T-helper 22 cell (primary cell): ENCODE measurements at regions not wholly inside any gene's neighbourhood (a gene's known extent, or its start where the extent isn't known, plus 50 kb on each side); places are given as distances from the start of the nearest gene placed in this dataset.
"Not testable (repeated sequence)": the region's sequence is repeated elsewhere in the genome, so short reads cannot be mapped to it uniquely, and the experiment has no call there.

Source experiments
- DNase-seq: peaks from one replicate; pipeline ENCODE4 v3.0.0-alpha.2; 2020; ENCODE audit warnings: low read depth

DNA sequence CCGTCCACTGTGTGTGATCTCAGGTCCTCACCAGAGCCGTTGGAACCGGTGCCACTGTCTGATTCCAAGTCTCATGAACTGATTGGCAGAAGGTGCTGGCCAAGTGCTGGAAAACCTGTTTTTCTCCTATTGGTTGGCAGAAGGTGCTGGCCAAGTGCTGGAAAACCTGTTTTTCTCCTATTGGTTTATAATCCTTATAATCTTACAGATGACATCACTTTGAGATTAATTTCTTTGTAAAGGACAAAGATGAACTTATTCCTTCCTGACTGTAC lies 1106.3 kb downstream of the BRD1 start:
- no peak for DNase-seq

DNA sequence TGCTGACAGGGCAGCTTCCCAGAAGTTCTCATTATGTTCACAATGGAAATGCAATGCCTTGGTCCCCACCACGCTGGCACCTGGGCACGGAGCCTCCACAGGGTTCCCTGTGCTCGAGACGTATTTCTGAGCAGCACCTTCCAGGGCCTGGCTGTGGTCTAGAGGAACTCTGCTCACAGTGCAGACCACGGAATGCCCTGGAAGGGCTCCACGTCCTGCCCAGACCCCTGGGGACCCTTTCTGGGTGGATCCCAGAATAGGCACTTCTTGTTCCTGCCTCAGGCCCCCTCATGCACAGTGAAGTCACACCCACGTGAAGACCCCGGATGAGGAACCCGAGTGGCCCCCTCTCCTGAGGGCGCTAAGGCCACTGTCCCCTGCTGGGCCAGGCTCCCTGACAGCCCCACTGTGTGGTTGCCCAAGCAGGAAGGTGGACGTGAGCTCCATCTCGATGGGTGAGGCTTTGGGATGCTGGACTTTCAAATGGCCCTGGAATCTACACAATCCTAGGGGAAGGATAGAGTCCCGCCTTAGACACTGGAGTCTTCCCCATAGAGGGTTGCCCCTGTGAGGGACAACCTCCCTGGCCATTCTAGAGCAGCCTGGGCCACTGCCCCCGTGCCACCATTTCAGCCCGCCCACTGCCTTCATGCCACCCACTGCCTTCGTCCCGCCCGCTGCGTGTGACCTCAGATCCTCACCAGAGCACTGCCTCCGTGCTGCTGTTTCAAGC lies 1106.8 kb downstream of the BRD1 start:
- no peak for DNase-seq

- DNase-seq: no peak
Observed at GRCh38 chr22:48719978-48720661, 1107.6 kb downstream of the BRD1 start.

DNA sequence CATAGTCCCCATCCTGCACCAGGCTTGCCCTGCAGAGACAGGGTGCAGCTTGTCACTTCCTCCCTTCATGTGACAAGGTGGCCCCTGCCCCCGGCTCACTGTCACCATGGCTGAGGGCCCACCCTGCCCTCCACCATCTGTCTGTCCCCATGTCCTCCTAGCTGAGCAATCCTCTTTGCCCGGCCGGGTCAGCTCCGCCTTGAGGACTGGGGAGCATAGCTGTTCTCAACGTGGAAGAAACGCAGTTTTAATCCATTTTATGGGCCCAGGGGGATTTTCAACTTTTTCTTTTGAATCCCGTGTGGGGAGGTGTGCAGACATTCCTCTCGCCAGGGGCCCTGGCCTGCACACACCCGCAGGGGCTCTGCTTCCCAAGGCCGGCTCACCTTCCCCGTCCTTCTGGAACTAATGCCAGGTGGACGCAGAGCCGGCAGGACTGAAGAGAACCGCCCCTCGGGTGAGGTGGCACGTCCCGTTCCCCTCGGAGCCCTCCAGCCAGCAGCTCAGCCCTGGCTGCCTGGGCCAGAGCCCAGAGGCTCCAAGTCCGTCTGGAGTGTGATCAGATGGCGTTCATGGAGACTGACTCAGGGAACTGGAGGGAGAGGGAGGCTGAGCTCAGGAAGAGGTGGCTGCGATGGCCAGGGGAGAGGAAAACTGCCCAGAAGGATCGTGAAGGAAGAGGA lies 1108.7 kb downstream of the BRD1 start:
- DNase-seq: no peak

DNA sequence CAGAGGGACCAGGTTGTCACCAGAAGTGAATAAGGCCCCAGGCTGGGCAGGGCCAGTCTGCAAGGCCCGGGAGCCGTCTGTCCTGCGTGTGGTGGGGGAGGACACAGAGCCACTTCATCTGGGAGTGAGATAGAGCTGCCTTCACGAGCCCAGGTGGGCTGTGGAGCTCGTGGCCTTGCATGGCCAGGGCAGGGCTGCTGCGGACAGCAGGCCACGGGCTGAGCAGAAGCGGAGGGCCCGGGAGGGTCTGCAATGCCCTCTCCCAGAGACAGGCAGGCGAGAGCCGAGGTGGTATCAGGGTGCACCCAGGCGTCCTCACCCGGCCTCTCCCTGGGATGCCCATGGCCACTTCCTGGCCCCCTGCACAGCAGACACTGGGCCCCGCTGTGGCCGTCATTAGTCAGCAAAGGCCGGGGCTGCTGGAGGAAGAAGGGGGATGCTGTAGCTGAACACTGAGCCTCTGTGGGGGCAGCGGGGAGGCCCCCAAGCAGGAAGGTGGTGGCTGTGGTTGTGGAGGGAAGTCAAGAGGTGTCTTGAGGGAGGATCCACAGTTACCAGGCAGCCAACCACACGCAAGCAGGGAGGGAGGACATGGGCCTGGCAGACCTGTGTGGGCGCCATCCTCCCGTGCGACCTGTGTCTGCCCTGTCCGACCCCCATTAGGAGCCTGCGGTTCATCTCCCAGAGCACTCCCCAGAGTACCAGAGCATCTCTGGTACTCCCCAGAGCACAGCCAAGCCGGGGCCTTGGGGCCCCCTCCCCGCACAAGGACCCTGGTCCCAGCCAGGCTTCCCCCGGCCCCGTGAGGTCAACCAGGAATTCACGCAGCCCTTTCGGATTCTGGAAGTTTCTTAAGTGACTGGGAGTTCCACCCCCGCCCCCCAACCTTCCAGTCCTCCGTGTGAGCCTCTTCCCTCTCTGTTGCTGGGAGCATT lies 1109.5 kb downstream of the BRD1 start:
- no peak for DNase-seq

- DNase-seq: no peak
Observed at GRCh38 chr22:48717076-48717810, 1110.4 kb downstream of the BRD1 start.

GRCh38 chr22:48716154-48716553 lies 1111.5 kb downstream of the BRD1 start:
- DNase-seq: not testable (repeated sequence)

- no peak for DNase-seq
Observed at GRCh38 chr22:48715511-48715910, 1112.2 kb downstream of the BRD1 start.

DNA sequence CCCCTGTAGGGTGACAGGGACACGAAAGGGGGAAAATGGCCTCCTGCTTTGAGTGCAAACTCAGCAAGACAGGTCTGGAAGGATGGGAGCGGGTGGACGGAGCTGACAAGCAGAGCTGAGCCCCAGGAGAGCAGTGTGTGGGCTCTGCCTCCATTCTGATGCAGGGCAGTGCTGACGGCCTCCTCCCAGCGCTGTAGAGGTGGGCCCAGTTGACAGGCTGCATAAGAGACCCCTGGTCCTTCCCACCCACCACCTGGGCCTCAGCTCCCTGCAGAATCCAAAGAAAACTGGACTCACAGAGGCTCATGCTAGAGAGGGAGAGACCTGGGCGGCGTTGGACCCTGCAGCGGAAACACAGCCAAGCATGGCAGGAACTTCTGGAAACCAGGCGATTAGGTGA lies 1113.4 kb downstream of the BRD1 start:
- no peak for DNase-seq

DNA sequence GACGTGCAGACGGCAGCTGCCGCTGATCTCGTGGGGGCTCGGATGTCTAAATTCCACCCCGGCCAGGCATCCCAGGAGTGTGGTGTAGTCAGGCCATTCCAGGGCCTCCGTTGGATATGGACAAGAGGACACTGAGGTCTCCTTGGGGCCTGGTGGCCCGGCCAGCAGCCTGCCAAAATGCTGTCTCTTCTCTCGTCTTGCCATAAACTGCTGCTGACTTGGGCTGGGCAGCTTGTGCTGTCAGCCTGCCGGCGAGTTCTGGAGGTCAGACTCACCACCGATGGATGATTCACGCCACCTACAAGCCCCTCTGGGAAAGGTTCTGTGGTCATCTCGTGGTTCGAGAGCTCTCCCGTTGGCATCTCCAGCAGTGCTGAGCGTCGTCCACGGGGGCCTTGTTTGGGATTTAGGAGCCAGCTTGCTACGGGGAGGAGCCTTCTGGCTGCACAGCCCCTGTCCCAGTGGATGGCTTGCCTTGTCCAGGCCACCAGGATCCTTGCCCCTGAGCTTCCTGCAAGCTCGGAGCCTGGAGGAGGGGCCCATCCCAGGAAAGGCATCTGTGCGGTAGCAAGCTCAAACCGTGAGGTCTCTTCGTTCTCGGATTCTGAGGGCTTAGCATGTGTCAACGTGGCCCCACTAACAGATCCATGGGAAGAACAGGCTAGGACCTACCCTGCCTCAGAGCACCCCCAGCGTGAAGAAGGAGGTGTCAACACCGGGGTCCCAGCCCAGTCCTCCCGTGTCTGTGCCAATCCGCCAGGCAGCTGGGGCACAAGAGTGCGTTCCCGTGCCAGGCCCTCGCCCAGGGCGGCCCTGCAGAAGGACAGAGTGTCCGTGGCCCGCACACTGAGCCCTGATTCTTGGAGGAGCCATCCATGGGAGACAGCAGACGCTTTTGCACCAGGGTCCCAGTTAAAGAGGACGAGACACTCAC lies 1114.1 kb downstream of the BRD1 start:
- no peak for DNase-seq

DNA sequence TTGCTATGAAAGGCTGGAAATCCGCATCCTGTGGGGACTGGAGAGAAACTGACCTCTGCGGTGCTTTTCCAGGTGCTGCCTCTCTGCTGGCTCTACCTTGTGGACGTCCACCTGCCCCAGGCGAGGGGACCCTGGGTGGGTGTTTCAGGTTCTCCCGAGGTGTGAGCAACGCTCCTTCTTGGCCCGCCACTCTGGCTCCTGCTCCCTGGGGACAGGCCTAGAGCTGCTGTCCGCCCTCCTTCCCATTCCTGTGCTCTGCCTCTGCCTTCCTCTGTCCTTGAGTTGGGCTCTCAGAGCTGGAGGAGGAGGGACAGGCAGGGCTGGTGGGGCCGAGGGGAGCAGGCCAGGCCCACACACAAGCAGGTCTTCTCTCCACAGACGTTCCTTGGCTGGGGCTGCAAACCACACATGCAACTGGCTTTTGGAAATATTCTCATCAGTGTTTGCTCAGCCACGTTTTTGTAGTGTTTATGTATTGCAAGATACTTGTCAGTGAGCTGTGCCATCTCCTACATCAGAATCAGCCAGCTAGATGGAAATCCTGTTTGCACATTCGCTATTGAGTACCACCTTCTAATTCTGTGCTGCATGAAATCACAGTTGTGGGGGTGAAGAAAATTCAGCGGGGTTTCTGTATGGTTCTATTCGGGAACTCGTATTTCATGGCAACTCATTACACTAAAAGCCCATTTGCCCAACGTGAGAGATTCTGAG lies 1115.0 kb downstream of the BRD1 start:
- no peak for DNase-seq

DNA sequence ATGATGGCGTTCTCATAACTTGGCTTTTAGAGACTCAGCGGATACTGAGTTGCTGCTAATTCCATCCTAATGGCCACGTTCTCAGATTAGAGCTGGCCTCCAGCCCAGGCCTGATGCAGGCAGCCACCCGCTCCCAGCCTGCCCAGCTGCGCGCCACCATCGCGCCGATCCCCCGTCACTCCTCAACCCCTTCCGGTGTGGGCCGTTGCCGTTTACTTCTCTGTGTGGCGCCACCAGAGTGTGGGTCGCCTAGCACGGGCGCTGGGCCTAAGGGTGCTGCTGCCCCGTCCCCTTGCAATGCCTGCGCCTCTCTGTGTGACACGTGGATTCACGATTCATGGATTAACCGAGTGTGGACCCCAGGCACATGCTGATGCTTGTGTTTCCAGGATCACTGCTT lies 1116.0 kb downstream of the BRD1 start:
- DNase-seq: no peak

GRCh38 chr22:48711031-48711431 lies 1116.6 kb downstream of the BRD1 start:
- no peak for DNase-seq

- no peak for DNase-seq
Observed at GRCh38 chr22:48710410-48710809, 1117.3 kb downstream of the BRD1 start.

GRCh38 chr22:48709976-48710375 lies 1117.7 kb downstream of the BRD1 start:
- no peak for DNase-seq

- DNase-seq: no peak
Observed at GRCh38 chr22:48709453-48709852, 1118.2 kb downstream of the BRD1 start.

- DNase-seq: no peak
Observed at GRCh38 chr22:48708558-48709245, 1119.0 kb downstream of the BRD1 start.

DNA sequence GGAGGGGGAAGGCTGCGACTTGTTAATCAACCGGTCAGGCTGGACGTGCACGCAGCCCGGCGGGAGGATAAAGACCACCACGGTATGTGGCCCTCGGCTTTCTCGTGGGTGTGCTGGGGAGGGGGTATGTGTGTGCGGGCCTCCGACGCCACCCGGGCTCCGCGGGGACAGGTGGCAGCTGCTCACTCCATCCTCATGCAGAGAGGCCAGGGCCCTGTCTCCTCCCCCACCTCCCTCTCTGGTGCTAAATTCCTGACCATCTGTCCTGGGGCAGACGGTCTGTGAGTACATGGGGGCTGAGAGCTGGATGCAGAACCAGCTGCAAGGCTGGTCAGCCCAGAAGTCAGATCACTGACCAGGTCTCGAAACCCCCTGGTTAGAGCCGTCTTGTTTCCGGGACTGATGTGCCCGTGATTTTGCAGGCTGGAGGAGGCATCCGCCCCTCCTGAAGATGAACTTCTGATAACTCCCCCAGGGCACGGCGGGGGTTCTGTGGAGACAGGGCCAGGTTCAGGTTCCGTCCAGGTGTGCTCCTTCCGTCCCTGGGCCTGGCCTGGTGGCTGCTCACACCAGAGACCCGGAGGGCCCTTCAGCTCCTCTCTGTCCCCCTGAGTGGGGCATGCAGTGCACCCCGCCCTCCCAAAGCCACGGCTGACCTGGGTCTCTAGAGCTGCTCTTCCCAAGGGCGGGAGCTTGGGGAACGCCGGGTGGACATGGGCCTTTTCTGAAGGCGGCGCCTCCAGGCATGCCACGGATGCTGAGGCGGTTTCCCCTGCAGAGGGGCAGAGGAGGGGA lies 1119.7 kb downstream of the BRD1 start:
- no peak for DNase-seq
